H1 (cell line): ENCODE measurements at regions not wholly inside any gene's neighbourhood (a gene's known extent, or its start where the extent isn't known, plus 50 kb on each side); places are given as distances from the start of the nearest gene placed in this dataset.

Experiments
- BCL11A ChIP-seq, 2 experiments: IDR thresholded peaks; one replicate each; pipeline ENCODE4 v1.6.1; 2011; ENCODE audit warnings: low read depth in 2 of 2, low read length in 2 of 2, mild to moderate bottlenecking in 2 of 2
- CEBPB ChIP-seq: IDR thresholded peaks from 2 replicates; pipeline ENCODE4 v1.6.1; 2012; ENCODE audit warnings: low read depth, low read length
- CTCF ChIP-seq, 3 experiments: IDR thresholded peaks; 1 replicate in 2 of 3; 2 replicates in 1 of 3; pipeline versions ENCODE4 v1.5.1 to v1.6.1; 2011; ENCODE audit warnings: low read length in 3 of 3, mild to moderate bottlenecking in 3 of 3, inconsistent platforms in 2 of 3, low read depth in 1 of 3, moderate library complexity in 1 of 3; ENCODE audit not compliant: insufficient read depth in 1 of 3; ENCODE audit errors: control extremely low read depth in 1 of 3
- EP300 ChIP-seq, 2 experiments: IDR thresholded peaks; 1 replicate in 1 of 2; 2 replicates in 1 of 2; pipeline ENCODE4 v1.6.1; 2011 to 2012; ENCODE audit warnings: low read depth in 2 of 2, low read length in 2 of 2, mild to moderate bottlenecking in 2 of 2, borderline replicate concordance in 1 of 2, inconsistent platforms in 1 of 2, moderate library complexity in 1 of 2
- MAFK ChIP-seq: IDR thresholded peaks from 2 replicates; pipeline ENCODE4 v1.6.1; 2012; ENCODE audit warnings: low read depth, mild to moderate bottlenecking, improper control_type of control experiment, low read length
- NANOG ChIP-seq: IDR thresholded peaks from 2 replicates; pipeline ENCODE4 v1.6.1; 2011; ENCODE audit warnings: low read length, low read depth, mild to moderate bottlenecking, inconsistent platforms; ENCODE audit not compliant: insufficient read depth, poor library complexity, severe bottlenecking
- POLR2A ChIP-seq, 2 experiments: IDR thresholded peaks; 1 replicate in 1 of 2; 2 replicates in 1 of 2; pipeline ENCODE4 v1.6.1; 2011; ENCODE audit warnings: low read depth in 2 of 2, low read length in 2 of 2, mild to moderate bottlenecking in 2 of 2; ENCODE audit errors: control extremely low read depth in 1 of 2
- POLR2AphosphoS5 ChIP-seq: IDR thresholded peaks from 2 replicates; pipeline ENCODE4 v1.6.1; 2011; ENCODE audit warnings: low read depth, low read length
- RXRA ChIP-seq: IDR thresholded peaks from 2 replicates; pipeline ENCODE4 v1.6.1; 2011; ENCODE audit warnings: low read depth, mild to moderate bottlenecking, low read length, moderate library complexity; ENCODE audit not compliant: insufficient read depth
- SIX5 ChIP-seq: IDR thresholded peaks from 2 replicates; pipeline ENCODE4 v1.6.1; 2011; ENCODE audit warnings: mild to moderate bottlenecking, low read depth, low read length
- SP1 ChIP-seq: IDR thresholded peaks from 2 replicates; pipeline ENCODE4 v1.6.1; 2011; ENCODE audit warnings: low read depth, low read length
- TAF7 ChIP-seq: optimal IDR thresholded peaks from 2 replicates; pipeline ENCODE3; 2011; ENCODE audit warnings: low read depth, mild to moderate bottlenecking, inconsistent platforms, low read length, moderate library complexity, borderline replicate concordance
- TCF12 ChIP-seq: IDR thresholded peaks from 2 replicates; pipeline ENCODE4 v1.6.1; 2011; ENCODE audit warnings: low read depth, mild to moderate bottlenecking, low read length
- YY1 ChIP-seq: IDR thresholded peaks from 2 replicates; pipeline ENCODE4 v1.6.1; 2011; ENCODE audit warnings: low read depth, mild to moderate bottlenecking, low read length

GRCh38 chr4:106584337-106584989 is 215.9 kb upstream of the GIMD1 start:
- TF ChIP-seq CTCF (IDR thresholded peaks at IDR 0.05; ENCODE audit: control extremely low read depth in 1 of 3, insufficient read depth in 1 of 3, low read depth in 1 of 3, low read length in 3 of 3) (no peak), POLR2A (IDR thresholded peaks at IDR 0.05; ENCODE audit: control extremely low read depth in 1 of 2, low read depth in 2 of 2, low read length in 2 of 2) (no peak), TCF12 (no peak), BCL11A (IDR thresholded peaks at IDR 0.05; ENCODE audit: low read depth in 2 of 2, low read length in 2 of 2) (no peak), EP300 (IDR thresholded peaks at IDR 0.05; ENCODE audit: borderline replicate concordance in 1 of 2, low read depth in 2 of 2, low read length in 2 of 2) (no peak), YY1 (no peak), SP1 (no peak), CEBPB (no peak), MAFK (no peak), RXRA (no peak), POLR2AphosphoS5 (no peak), SIX5 (no peak), TAF7 (no peak), NANOG (no peak)
